ENCODE measurements at regions not wholly inside any gene's neighbourhood (a gene's known extent, or its start where the extent isn't known, plus 50 kb on each side); places are given as distances from the start of the nearest gene placed in this dataset.

- TF ChIP-seq SIN3A (IDR thresholded peaks at IDR 0.05; ENCODE audit: borderline replicate concordance, insufficient read depth, low read length) (no peak), FOXP2 (optimal IDR thresholded peaks at IDR 0.05; ENCODE audit: borderline replicate concordance, extremely low read depth, extremely low read length, insufficient read depth) (no peak), POLR2AphosphoS5 (IDR thresholded peaks at IDR 0.05; ENCODE audit: low read depth, low read length) (no peak), TAF1 (IDR thresholded peaks at IDR 0.05; ENCODE audit: borderline replicate concordance, insufficient read depth, low read length) (no peak)
- TF ChIP-seq, protein P1, sequence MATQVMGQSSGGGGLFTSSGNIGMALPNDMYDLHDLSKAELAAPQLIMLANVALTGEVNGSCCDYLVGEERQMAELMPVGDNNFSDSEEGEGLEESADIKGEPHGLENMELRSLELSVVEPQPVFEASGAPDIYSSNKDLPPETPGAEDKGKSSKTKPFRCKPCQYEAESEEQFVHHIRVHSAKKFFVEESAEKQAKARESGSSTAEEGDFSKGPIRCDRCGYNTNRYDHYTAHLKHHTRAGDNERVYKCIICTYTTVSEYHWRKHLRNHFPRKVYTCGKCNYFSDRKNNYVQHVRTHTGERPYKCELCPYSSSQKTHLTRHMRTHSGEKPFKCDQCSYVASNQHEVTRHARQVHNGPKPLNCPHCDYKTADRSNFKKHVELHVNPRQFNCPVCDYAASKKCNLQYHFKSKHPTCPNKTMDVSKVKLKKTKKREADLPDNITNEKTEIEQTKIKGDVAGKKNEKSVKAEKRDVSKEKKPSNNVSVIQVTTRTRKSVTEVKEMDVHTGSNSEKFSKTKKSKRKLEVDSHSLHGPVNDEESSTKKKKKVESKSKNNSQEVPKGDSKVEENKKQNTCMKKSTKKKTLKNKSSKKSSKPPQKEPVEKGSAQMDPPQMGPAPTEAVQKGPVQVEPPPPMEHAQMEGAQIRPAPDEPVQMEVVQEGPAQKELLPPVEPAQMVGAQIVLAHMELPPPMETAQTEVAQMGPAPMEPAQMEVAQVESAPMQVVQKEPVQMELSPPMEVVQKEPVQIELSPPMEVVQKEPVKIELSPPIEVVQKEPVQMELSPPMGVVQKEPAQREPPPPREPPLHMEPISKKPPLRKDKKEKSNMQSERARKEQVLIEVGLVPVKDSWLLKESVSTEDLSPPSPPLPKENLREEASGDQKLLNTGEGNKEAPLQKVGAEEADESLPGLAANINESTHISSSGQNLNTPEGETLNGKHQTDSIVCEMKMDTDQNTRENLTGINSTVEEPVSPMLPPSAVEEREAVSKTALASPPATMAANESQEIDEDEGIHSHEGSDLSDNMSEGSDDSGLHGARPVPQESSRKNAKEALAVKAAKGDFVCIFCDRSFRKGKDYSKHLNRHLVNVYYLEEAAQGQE (IDR thresholded peaks at IDR 0.05; ENCODE audit: insufficient read depth in 1 of 2, low read depth in 2 of 2, low read length in 2 of 2) = no peak
These were observed 190.1 kb downstream of the FOXO1 start for GRCh38 chr13:40476175-40476958.

- no peak for TF ChIP-seq SIN3A (IDR thresholded peaks at IDR 0.05; ENCODE audit: borderline replicate concordance, insufficient read depth, low read length)
- TF ChIP-seq FOXP2 (optimal IDR thresholded peaks at IDR 0.05; ENCODE audit: borderline replicate concordance, extremely low read depth, extremely low read length, insufficient read depth) = no peak
- TF ChIP-seq, protein P1 (IDR thresholded peaks at IDR 0.05; ENCODE audit: insufficient read depth in 1 of 2, low read depth in 2 of 2, low read length in 2 of 2) = no peak
- no peak for TF ChIP-seq TAF1 (IDR thresholded peaks at IDR 0.05; ENCODE audit: borderline replicate concordance, insufficient read depth, low read length)
- TF ChIP-seq POLR2AphosphoS5 (IDR thresholded peaks at IDR 0.05; ENCODE audit: low read depth, low read length) = no peak
These were observed 188.5 kb downstream of the FOXO1 start for GRCh38 chr13:40477623-40478608.

DNA sequence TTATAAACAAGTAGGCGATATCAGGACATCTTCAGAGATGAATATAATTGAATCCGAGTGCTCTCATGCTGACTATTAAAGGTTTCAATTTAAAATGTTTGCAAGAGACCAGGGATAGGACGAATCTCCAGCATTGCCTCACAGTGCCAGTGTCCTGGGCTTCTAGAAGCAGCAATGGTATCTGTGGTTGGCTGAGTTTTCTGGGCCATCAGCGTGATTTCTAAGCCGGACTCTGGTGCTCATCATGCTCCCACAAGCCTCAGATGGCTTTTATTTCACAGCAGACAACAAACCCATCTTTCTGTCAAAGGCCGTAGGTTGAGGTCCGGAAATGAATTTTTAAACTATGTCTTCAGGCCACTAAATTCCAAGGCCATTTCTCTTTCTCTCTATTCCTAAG, 187.7 kb downstream of the FOXO1 start:
- no peak for TF ChIP-seq POLR2AphosphoS5 (IDR thresholded peaks at IDR 0.05; ENCODE audit: low read depth, low read length)
- TF ChIP-seq TAF1 (IDR thresholded peaks at IDR 0.05; ENCODE audit: borderline replicate concordance, insufficient read depth, low read length) = no peak
- no peak for TF ChIP-seq SIN3A (IDR thresholded peaks at IDR 0.05; ENCODE audit: borderline replicate concordance, insufficient read depth, low read length)
- TF ChIP-seq, protein P1 (IDR thresholded peaks at IDR 0.05; ENCODE audit: insufficient read depth in 1 of 2, low read depth in 2 of 2, low read length in 2 of 2) = no peak
- no peak for TF ChIP-seq FOXP2 (optimal IDR thresholded peaks at IDR 0.05; ENCODE audit: borderline replicate concordance, extremely low read depth, extremely low read length, insufficient read depth)

DNA sequence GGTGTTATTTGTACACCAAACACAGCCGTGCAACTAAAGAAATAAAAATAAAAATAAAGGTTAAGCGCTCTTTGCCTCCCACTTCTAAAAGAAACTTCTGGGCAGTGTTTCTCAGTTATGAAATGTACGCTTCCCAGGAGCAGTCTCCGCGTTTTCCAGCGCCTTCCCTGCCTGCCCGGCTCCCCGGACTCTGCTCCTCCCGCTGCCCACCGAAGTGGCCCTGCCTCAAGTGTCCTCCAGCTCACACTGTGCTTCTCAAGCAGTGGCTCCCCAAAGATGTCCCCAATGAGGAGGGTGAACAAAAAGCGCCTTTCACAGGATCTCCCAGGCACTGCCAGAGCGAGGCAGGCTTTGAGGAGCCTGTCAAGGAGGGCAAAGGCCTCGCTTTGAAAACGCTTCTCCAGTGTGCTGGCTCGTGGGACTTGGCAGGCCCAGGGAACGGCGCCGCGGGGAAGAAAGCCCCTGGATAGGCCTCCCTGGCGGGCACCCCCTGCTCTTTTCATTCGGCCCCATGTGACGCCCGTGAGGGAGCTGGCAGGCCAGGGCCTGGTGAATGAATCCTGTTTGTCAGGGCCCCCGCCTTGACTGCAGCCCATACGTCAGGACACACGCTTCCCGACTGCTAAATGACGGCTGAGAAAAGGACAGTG, 187.1 kb downstream of the FOXO1 start:
- TF ChIP-seq TAF1 (IDR thresholded peaks at IDR 0.05; ENCODE audit: borderline replicate concordance, insufficient read depth, low read length) = no peak

Data from PFSK-1 (cell line).